D341Med (cell line): ENCODE measurements at regions not wholly inside any gene's neighbourhood (a gene's known extent, or its start where the extent isn't known, plus 50 kb on each side); places are given as distances from the start of the nearest gene placed in this dataset.
A peak's percentile ranks its signal among the peaks of the same experiment; 100 is the strongest.

ENCODE experiments used
- DNase-seq: peaks from one replicate; pipeline ENCODE4 v3.0.0; 2012; ENCODE audit warnings: low spot score

GRCh38 chr18:33517950-33518349, 60.1 kb upstream of the ASXL3 start:
- no peak for DNase-seq

GRCh38 chr18:33513027-33513426, 65.0 kb upstream of the ASXL3 start:
- no peak for DNase-seq

GRCh38 chr18:33507019-33507418, 66.5 kb upstream of the CCDC178 start:
- no peak for DNase-seq

GRCh38 chr18:33505798-33506197, 65.3 kb upstream of the CCDC178 start:
- DNase-seq = no peak

- no peak for DNase-seq
Observed at GRCh38 chr18:33505297-33505696, 64.8 kb upstream of the CCDC178 start.

- DNase-seq = peak; percentile 74
Observed at GRCh38 chr18:33495278-33495677, 54.8 kb upstream of the CCDC178 start.
